HG03060 (cell line): ENCODE measurements at regions not wholly inside any gene's neighbourhood (a gene's known extent, or its start where the extent isn't known, plus 50 kb on each side); places are given as distances from the start of the nearest gene placed in this dataset.
"Not testable (repeated sequence)": the region's sequence is repeated elsewhere in the genome, so short reads cannot be mapped to it uniquely, and the experiment has no call there.

ENCODE experiments used
- ATAC-seq: cut with Tn5 transposase; IDR thresholded peaks from one replicate; pipeline ENCODE4 v1.9.1; 2021; ENCODE audit warnings: low read depth, moderate number of reproducible peaks; ENCODE audit not compliant: unreplicated experiment

DNA sequence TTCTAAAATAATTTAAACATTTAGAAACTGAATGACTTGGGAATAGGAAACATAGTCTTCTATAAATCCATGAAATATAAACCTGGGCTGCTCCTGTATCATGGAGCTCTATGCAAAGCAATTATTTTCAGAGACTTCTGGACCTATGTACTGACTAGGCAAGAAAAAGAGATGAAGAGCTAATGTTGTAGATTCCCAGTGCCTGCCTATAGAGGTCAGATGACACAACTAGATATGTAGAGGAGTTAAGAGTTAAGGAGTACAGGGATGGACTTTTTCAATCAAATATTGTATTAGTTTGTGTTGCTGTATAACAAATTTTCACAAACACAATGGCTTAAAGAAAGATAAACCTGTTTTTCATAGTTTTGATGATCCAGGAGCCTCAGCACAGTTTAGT is 1434.5 kb downstream of the KCNT2 start:
- ATAC-seq = no peak

DNA sequence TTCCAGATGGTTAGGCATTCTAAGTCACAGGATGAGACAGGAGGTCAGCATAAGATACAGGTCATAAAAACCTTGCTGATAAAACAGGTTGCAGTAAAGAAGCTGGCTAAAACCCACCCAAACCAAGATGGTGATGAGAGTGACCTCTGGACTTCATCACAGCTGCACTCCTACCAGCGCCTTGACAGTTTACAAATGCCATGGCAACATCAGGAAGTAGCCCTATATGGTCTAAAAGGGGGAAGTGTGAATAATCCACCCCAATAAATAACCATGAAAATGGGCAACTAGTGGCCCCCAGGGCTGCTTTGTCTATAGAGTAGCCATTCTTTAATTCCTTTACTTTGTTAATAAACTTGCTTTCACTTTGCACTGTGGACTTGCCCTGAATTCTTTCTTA is 1448.4 kb downstream of the KCNT2 start:
- not testable (repeated sequence) for ATAC-seq

DNA sequence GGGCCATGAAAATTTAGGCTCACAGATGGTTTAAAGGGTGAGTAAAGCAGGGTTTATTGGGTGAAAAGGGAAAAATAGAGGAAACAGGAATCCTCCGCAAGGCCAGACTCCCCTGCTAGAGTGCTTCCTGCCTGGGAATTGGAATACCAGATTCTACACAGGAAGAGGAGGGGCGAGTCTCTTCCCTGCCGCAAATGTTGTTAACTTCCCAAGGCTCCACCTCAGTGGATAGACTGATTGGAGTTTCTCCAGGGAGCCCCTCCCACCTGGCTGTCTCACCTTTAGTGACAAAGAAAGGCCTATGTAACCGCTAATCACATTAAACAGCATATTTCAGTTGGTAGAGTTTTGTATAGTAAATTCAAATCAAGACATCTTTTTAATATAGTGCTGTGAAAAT is 1450.1 kb downstream of the KCNT2 start:
- ATAC-seq = no peak

DNA sequence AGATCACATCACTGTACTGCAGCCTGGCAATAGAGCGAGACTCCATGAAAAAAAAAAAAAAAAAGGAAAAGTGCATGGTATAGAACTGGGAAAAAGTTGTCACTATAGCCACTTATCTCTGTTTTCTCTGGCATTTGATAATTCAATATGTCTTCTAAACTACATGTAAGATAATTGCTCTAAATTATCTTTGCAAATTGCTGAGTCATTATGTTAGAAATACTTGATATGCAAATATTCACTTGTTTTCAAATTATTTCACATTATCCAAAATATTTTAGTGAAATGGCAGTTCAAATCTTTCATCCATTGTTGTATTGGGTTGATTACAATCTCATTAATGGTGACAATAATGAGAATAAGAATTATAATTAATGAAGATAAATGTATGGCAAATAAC is 1455.1 kb downstream of the KCNT2 start:
- ATAC-seq = no peak

DNA sequence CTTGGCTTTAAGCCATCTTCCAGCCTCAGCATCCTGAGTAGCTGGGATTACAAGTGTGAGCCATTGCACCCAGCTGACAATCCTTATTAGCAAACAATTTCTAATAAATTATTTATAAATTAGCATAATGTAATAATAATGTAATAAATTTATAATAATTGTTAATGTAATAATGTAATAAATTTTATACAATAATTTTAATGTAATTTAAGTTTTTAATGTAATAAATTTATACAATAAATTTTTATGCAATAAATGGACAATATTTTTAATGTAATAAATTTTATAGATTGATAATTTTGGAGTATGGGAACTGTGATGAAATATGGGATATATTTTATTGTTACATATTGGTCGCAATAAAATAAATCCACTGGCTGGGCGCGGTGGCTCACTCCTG is 1457.5 kb downstream of the KCNT2 start:
- ATAC-seq = no peak

DNA sequence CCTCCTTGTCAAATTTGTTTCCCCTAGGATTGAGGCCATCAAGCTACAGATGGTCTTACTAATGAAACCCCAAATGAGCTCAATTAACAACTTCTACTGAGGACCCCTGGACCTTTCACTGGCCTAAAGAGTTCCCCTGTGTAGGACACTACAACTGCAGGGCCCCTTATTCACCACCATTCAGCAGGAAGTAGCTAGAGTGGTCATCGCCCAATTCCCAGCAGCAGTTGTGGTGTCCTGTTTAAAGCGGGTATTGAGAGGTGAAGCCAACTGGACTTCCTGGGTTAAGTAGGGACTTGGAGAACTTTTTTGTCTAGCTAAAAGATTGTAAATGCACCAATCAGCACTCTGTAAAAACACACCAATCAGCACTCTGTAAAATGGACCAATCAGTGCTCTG is 1466.9 kb downstream of the KCNT2 start:
- no peak for ATAC-seq

DNA sequence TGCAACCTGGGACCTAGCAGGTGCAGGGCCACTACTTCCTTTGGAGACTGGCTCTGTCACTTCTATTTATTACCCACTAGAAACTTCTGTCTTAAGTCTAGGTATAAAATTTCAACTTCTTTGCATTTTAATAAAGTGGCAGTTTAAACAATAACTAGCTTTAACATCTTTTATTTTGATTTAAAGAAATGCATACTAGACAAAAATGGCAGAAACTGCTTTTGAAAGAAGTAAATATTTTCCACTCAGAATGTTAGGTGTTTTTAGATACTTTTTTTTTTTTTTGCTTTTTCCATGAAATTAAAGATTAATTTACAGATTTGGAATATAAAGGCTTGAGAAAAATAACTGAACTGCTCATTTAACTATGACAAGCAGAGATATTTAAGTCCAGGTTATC is 1477.6 kb downstream of the KCNT2 start:
- no peak for ATAC-seq

DNA sequence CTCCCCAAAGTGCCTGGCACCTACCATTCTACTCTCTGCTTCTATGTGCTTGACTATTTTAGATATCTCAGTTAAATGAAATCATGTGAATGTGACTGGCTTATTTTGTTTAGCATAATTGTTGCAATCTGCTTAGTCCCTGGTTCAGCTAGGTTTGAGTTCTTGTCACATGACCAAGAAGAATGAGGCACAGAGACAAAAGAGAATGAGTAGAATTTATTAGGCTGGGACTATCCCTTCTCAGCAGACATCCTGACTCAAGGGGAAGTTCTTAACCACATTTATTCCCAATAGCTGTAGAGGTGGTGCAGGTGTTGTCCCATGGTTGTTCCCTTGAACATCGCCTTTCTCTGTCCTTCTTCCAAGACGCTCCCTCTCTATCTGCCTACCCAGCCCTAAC is 1485.7 kb downstream of the KCNT2 start:
- ATAC-seq = no peak

DNA sequence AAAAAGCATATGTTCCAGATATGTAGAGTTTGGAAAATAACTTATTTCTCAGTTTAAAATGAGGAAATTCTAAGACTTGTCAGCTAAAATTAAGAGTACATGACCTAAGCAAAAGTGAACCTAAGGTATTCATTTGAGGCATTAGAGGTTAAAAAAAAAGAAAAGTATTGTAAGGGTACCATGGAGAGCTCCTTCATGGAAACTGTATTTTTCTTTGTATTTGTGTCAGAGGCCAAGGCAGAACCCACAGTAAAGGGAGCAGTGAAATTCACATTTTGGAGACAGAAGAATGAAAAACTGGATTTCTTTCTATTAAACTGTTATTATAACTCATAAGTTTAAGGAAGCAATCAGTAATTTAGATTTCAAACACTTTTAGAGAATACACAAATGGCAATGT is 1494.8 kb downstream of the KCNT2 start:
- ATAC-seq = no peak

DNA sequence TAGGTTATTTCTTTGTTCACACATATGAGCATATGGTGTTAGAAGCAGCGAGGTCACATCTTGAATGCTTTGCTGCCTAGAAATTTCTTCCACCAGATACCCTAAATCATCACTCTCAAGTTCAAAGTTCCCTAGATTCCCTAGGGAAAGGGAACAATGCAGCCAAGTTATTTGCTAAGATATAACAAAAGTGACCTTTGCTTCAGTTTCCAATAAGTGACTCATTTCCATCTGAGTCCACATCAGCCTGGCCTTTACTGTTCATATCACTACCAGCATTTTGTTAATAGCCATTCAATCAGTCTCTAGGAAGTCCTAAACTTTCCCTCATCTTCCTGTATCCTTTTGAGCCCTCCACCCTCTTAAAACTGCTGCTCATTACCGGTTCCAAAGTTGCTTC is 1502.5 kb downstream of the KCNT2 start:
- no peak for ATAC-seq

DNA sequence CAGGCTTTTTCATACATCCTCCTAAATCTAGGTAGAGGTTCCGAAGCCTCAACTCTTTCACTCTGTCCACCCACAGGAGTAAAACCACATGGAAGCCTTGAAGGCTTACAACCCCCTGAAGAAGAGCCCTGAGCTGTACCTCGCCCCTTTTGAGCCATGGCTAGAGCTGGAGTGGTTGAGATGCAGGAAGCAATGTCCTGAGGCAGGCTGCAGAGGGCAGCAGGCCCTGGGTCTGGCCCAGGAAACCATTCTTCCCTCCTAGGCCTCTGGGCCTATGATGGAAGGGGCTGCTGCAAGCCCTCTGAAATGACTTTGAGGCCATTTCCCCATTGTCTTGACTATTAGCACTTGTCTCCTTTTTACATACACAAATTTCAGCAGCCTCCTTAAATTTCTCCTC is 1503.0 kb downstream of the KCNT2 start:
- ATAC-seq = no peak

DNA sequence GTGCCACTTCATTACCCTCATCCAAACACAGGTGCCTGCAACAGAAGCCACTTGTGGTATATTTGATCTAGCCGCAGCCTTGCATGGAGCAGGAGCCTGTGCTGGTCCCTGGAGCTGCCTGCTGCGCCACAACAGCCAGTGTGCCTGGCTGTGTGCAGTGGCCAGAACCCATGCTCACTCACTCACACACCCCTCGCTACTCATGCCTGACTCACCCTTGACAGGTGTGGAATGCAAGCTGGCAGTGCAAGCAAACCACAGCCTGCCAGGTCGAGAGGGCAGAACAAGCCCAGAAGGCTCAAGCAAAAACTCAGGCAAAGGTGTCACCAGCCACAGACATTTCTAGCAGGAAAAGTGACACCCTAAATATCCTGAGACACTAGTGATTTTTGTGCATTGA is 1510.9 kb downstream of the KCNT2 start:
- no peak for ATAC-seq

DNA sequence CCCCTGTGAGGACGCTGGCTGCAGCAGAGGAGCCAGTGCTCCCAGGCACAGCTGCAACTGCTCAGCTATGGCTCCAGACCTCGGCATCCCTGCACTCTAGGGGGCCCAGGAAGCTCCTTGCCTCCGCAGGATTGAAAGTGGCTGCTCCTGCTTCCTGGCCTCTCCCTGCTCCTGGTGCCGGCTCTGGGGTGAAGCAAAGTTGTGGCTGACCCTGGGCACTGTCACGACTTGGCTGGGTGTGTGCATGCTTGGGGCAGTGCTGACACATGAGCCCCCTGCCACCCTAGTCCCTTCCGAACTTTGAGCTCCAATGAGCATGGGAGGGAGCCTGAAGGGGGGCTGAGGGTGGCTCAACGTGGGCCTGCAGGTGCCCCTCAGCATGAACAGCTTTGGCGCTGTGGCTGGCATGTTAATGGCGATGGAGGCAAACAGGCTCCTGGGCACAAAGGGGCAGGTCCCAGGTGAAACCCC is 1512.2 kb downstream of the KCNT2 start:
- ATAC-seq = no peak

DNA sequence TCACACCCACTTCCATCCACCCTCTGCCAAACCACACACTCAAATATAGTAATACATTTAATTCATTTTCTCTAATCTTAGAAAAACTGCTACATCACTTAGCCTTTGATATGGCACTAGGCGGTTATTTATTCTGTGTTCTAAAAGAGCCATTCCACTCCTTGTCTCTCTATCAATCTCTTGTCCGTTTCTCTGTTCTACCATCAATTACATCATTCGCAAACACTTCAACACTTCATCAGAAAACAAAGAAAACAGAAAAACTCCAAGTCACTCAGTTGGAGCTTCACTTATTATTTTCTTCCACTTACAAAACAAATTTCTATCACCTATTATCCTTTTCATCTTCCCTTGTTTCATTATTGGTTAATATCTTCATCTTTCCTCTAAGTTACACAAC is 1523.0 kb downstream of the KCNT2 start:
- ATAC-seq = no peak

DNA sequence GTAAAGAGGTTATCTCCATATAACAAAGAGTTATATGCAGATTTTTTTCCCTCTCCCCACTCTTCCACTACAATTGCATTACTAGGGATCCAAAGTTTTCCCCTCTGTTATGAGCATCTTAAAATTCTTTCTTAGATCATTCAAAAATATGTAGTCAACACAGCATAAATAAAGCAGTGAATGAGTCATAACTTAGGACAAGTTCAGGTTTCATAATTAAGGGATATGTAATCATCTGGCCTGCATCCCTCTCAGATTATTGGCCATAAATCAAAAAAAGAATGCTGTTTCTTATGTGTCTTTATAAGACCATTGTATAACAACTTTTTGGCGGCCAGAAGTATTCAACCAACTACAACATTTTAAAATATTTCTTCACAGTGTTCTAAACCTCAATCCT is 1526.1 kb downstream of the KCNT2 start:
- no peak for ATAC-seq

DNA sequence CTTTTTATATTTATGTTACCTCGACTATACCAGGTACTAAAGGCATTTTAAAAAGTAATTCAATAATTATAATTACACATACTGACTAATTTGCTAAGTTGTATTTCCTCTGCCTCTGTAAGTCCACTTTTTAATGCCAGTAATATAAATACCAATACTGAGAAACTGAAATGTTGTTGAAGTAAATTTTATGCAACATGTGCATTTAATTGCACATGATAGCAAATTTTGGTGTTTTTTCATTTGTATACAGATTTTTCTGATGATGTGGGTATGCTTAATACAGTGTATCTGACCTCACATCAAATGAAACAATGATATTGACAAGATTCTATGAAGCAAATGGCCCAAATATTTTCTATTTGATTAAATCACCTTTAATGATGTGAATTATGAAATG is 1531.6 kb downstream of the KCNT2 start:
- no peak for ATAC-seq

DNA sequence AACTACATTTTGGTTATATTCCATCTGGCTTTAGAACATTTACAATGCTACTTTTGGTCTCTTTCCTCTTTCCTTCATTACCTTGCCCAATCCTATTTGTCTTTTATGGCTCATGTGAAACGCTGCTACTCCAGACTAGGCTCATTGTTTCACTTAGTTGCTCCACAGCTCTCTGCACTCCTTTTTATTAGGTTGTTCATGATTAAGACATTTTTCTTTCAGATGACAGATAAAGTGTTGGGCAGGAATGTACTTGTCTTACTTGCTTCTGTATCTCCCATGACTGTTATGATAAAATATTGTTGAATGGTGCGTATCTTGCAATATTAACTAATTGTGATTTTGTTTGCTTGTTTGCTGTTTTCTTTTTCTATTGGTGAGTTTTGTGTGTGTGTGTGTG is 1532.3 kb downstream of the KCNT2 start:
- ATAC-seq = no peak

DNA sequence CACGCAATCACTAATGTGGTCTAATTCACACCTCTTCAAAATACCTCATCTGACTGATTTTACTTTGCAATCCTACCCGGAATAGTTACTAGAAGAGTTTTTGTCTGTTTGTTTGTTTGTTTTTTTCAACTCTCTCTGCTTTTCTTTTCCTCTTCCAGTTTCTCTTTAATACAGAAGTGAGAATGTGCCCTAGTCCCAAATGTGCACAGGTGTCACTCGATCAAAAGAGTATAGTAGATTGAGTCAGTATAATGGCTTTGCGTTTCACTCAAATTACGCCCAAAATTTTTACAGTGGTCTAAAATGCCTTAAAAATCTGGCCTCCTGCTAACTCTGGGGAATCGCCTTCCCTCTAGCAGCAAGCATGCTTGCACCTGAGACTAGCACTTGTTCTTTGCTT is 1536.8 kb downstream of the KCNT2 start:
- ATAC-seq = no peak

DNA sequence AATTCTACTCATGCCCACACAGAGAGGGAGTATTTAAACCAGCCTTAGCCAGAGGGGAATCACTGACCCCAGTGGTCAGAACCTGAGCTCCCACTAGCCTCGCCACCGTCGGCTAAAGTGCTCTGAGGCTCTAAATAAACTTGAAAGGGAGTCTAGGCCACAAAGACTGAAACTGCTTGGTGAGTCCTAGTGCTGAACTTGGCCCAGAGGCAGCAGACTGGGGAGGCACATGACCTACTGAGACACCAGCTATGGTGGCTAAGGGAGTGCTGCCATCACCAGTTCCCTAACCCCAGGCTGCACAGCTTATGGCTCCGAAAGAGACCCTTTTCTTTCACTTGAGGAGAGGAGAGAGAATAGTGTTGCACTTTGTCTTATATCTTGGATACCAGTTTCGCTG is 1542.8 kb downstream of the KCNT2 start:
- ATAC-seq = no peak

DNA sequence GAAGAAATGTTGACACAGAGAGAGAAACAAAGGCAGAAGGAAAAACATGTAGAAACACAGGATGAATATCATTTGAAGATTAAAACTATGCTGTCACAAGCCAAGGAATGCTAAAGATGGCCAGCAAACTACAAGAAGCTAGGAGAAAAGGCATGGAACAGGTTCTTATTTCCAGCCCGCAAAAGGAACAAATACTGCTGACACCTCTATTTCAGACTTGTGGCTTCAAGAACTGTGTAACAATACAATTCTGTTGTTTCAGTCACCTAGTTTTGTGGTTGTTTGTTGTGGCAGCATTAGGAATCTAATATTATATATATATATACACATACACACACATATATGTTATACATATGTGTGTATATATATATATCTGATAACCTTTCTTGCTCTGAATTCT is 1543.9 kb downstream of the KCNT2 start:
- ATAC-seq = no peak

DNA sequence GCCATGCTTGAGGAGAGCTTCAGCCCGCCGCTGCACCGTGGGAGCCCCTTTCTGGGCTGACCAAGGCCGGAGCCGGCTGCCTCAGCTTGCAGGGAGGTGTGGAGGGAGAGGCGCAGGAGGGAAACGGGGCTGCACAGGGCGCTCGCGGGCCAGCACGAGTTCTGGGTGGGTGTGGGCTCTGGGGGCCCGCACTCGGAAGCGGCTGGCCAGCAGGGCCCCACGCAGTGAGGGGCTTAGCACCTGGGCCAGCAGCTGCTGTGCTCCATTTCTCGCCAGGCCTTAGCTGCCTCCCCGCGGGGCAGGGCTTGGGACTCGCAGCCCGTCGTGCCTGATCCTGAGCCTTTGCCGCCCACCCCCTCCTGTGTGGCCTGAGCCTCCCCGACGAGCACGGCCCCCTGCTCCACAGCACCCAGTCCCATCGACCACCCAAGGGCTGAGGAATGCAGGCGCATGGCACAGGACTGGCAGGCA is 1554.0 kb downstream of the KCNT2 start:
- no peak for ATAC-seq

DNA sequence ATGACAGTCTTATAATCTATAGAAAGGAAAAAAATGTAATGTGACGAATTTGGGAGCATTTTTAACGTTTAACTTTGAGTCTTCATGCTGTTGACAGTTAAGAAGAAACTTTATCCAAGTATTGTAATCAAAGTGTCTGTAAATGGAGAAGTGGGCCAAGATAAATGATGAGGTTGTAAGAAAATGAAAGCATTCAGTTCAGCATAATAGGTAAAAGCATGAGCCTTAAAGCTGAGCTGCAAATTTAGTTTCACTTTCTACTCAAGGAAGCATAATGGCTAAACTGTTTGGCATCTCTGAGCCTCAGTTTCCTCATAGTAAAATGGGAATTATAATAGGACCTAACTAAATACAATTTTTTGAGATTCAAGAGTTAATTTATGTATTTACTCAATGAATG is 1554.8 kb downstream of the KCNT2 start:
- ATAC-seq = no peak

DNA sequence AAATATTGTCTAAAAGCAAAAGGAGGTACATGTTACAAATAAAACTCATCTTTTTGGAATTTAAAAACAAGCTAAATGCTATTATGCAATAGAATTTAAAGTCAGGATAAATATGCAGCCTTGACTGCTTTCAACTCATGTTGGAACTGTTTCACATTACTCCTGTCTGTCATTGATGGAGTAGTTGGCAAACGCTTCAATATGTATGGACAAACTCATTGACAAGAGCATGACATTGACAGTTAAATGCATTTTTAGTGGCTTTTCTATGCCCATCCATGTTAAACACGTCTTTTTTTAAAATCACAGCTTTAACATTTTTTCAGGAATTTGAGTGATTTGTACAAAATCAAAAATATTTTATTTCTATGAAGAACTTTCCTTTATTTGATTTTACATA is 1560.5 kb downstream of the KCNT2 start:
- no peak for ATAC-seq
